OCI-LY7 (cell line): ENCODE measurements at regions not wholly inside any gene's neighbourhood (a gene's known extent, or its start where the extent isn't known, plus 50 kb on each side); places are given as distances from the start of the nearest gene placed in this dataset.

Source experiments
- CTCF ChIP-seq: fragments of 200-600 bp; sonication (generic); conservative IDR thresholded peaks from 2 replicates; pipeline ENCODE4 v1.5.1; 2014; ENCODE audit warnings: mild to moderate bottlenecking, antibody characterized with exemption, low read length, moderate library complexity, mixed read lengths
- EZH2phosphoT487 ChIP-seq: fragments of 200-600 bp; sonication (generic); IDR thresholded peaks from 2 replicates; pipeline ENCODE4 v1.6.1; 2018; ENCODE audit warnings: low read depth, borderline replicate concordance, mild to moderate bottlenecking, mixed run types, antibody characterized with exemption, low read length, moderate library complexity, mixed read lengths

- TF ChIP-seq EZH2phosphoT487 (no peak), CTCF (no peak)
These were observed 82.5 kb upstream of the TNRC6C start for GRCh38 chr17:77875881-77876509.
